HG03342 (cell line): ENCODE measurements at regions not wholly inside any gene's neighbourhood (a gene's known extent, or its start where the extent isn't known, plus 50 kb on each side); places are given as distances from the start of the nearest gene placed in this dataset.
"Not testable (repeated sequence)": the region's sequence is repeated elsewhere in the genome, so short reads cannot be mapped to it uniquely, and the experiment has no call there.

Experiments
- ATAC-seq: cut with Tn5 transposase; IDR thresholded peaks from one replicate; pipeline ENCODE4 v1.9.1; 2021; ENCODE audit warnings: mild to moderate bottlenecking, moderate library complexity; ENCODE audit not compliant: unreplicated experiment

- no peak for ATAC-seq
These were observed 677.7 kb downstream of the TMEM121 start for GRCh38 chr14:106204063-106204462.

- no peak for ATAC-seq
These were observed 680.9 kb downstream of the TMEM121 start for GRCh38 chr14:106207316-106207715.

- ATAC-seq: no peak
These were observed 682.4 kb downstream of the TMEM121 start for GRCh38 chr14:106208794-106209193.

- no peak for ATAC-seq
These were observed 683.4 kb downstream of the TMEM121 start for GRCh38 chr14:106209755-106210154.

- no peak for ATAC-seq
These were observed 684.3 kb downstream of the TMEM121 start for GRCh38 chr14:106210650-106211049.

GRCh38 chr14:106211334-106211900 is 685.0 kb downstream of the TMEM121 start:
- ATAC-seq: no peak

GRCh38 chr14:106215229-106215628 is 688.8 kb downstream of the TMEM121 start:
- no peak for ATAC-seq

- no peak for ATAC-seq
These were observed 690.3 kb downstream of the TMEM121 start for GRCh38 chr14:106216679-106217078.

- no peak for ATAC-seq
These were observed 691.8 kb downstream of the TMEM121 start for GRCh38 chr14:106218174-106218573.

GRCh38 chr14:106222311-106222710 is 695.9 kb downstream of the TMEM121 start:
- ATAC-seq: no peak

- no peak for ATAC-seq
These were observed 696.3 kb downstream of the TMEM121 start for GRCh38 chr14:106222731-106223130.

- no peak for ATAC-seq
These were observed 701.4 kb downstream of the TMEM121 start for GRCh38 chr14:106227793-106228192.

- ATAC-seq: no peak
These were observed 702.3 kb downstream of the TMEM121 start for GRCh38 chr14:106228541-106229158.

GRCh38 chr14:106230071-106230470 is 703.7 kb downstream of the TMEM121 start:
- ATAC-seq: no peak

- not testable (repeated sequence) for ATAC-seq
These were observed 706.8 kb downstream of the TMEM121 start for GRCh38 chr14:106233191-106233590.

GRCh38 chr14:106234525-106235254 is 708.3 kb downstream of the TMEM121 start:
- ATAC-seq: not testable (repeated sequence)

GRCh38 chr14:106235356-106236159 is 709.2 kb downstream of the TMEM121 start:
- ATAC-seq: no peak

- ATAC-seq: no peak
These were observed 722.2 kb downstream of the TMEM121 start for GRCh38 chr14:106248321-106249192.

GRCh38 chr14:106253995-106254394 is 727.6 kb downstream of the TMEM121 start:
- ATAC-seq: not testable (repeated sequence)

GRCh38 chr14:106257569-106257994 is 731.2 kb downstream of the TMEM121 start:
- not testable (repeated sequence) for ATAC-seq
